ENCODE measurements at regions not wholly inside any gene's neighbourhood (a gene's known extent, or its start where the extent isn't known, plus 50 kb on each side); places are given as distances from the start of the nearest gene placed in this dataset.

GRCh38 chr20:16132036-16132798 lies 441.0 kb downstream of the KIF16B start:
- Histone ChIP-seq H3K9me3 (ENCODE audit: insufficient read depth, low read length) (no peaks in the 10 kb centered on the region), H4K20me1 (ENCODE audit: insufficient read depth, low read length) (no peaks in the 10 kb centered on the region), H3K27me3 (ENCODE audit: low read depth, low read length) (no peaks in the 10 kb centered on the region), H3K4me1 (ENCODE audit: low read length) (no peaks in the 10 kb centered on the region), H3K36me3 (replicated peaks; ENCODE audit: low read depth, low read length) (no peaks in the 10 kb centered on the region), H3K27ac (ENCODE audit: low read length) (no peak overlapping the region), H2AFZ (ENCODE audit: low read depth, low read length) (no peak overlapping the region), H3K4me2 (ENCODE audit: low read length) (no peak overlapping the region), H3K79me2 (ENCODE audit: low read length) (no peaks in the 10 kb centered on the region), H3K9ac (ENCODE audit: low read length) (no peak overlapping the region), H3K4me3 (ENCODE audit: low read length) (no peak overlapping the region)
- TF ChIP-seq CTCF (IDR thresholded peaks at IDR 0.05; ENCODE audit: low read depth, low read length) (no peak), EZH2phosphoT487 (IDR thresholded peaks at IDR 0.05; ENCODE audit: low read depth) (no peak)

GRCh38 chr20:16129411-16129810 lies 443.8 kb downstream of the KIF16B start:
- Histone ChIP-seq H3K9me3 (ENCODE audit: insufficient read depth, low read length) (no peaks in the 10 kb centered on the region), H3K27me3 (ENCODE audit: low read depth, low read length) (no peaks in the 10 kb centered on the region), H4K20me1 (ENCODE audit: insufficient read depth, low read length) (no peaks in the 10 kb centered on the region), H3K4me3 (ENCODE audit: low read length) (no peak overlapping the region), H3K4me2 (ENCODE audit: low read length) (no peak overlapping the region), H3K36me3 (replicated peaks; ENCODE audit: low read depth, low read length) (no peaks in the 10 kb centered on the region), H3K9ac (ENCODE audit: low read length) (no peak overlapping the region), H3K27ac (ENCODE audit: low read length) (no peak overlapping the region), H2AFZ (ENCODE audit: low read depth, low read length) (no peak overlapping the region), H3K4me1 (ENCODE audit: low read length) (no peaks in the 10 kb centered on the region), H3K79me2 (ENCODE audit: low read length) (no peaks in the 10 kb centered on the region)
- no peak for TF ChIP-seq EZH2phosphoT487 (IDR thresholded peaks at IDR 0.05; ENCODE audit: low read depth)
- TF ChIP-seq CTCF (IDR thresholded peaks at IDR 0.05; ENCODE audit: low read depth, low read length): no peak

- Histone ChIP-seq H3K36me3 (replicated peaks; ENCODE audit: low read depth, low read length) (no peaks in the 10 kb centered on the region), H3K4me1 (ENCODE audit: low read length) (no peaks in the 10 kb centered on the region), H3K27me3 (ENCODE audit: low read depth, low read length) (no peaks in the 10 kb centered on the region), H3K9ac (ENCODE audit: low read length) (no peak overlapping the region), H4K20me1 (ENCODE audit: insufficient read depth, low read length) (no peaks in the 10 kb centered on the region), H3K4me3 (ENCODE audit: low read length) (no peak overlapping the region), H3K27ac (ENCODE audit: low read length) (no peak overlapping the region), H3K79me2 (ENCODE audit: low read length) (no peaks in the 10 kb centered on the region), H3K4me2 (ENCODE audit: low read length) (no peak overlapping the region), H3K9me3 (ENCODE audit: insufficient read depth, low read length) (no peaks in the 10 kb centered on the region), H2AFZ (ENCODE audit: low read depth, low read length) (no peak overlapping the region)
- TF ChIP-seq CTCF (IDR thresholded peaks at IDR 0.05; ENCODE audit: low read depth, low read length) (no peak), EZH2phosphoT487 (IDR thresholded peaks at IDR 0.05; ENCODE audit: low read depth) (no peak)
These were observed 444.6 kb downstream of the KIF16B start for GRCh38 chr20:16128538-16129106.

GRCh38 chr20:16125816-16126215 lies 447.4 kb downstream of the KIF16B start:
- Histone ChIP-seq H3K36me3 (replicated peaks; ENCODE audit: low read depth, low read length) (no peaks in the 10 kb centered on the region), H3K4me1 (ENCODE audit: low read length) (no peaks in the 10 kb centered on the region), H3K79me2 (ENCODE audit: low read length) (no peaks in the 10 kb centered on the region), H3K4me2 (ENCODE audit: low read length) (no peak overlapping the region), H4K20me1 (ENCODE audit: insufficient read depth, low read length) (no peaks in the 10 kb centered on the region), H2AFZ (ENCODE audit: low read depth, low read length) (no peak overlapping the region), H3K27me3 (ENCODE audit: low read depth, low read length) (no peaks in the 10 kb centered on the region), H3K27ac (ENCODE audit: low read length) (no peak overlapping the region), H3K9me3 (ENCODE audit: insufficient read depth, low read length) (no peaks in the 10 kb centered on the region), H3K4me3 (ENCODE audit: low read length) (no peak overlapping the region), H3K9ac (ENCODE audit: low read length) (no peak overlapping the region)
- TF ChIP-seq CTCF (IDR thresholded peaks at IDR 0.05; ENCODE audit: low read depth, low read length) (no peak), EZH2phosphoT487 (IDR thresholded peaks at IDR 0.05; ENCODE audit: low read depth) (no peak)

Measured in OCI-LY3 (cell line).